ENCODE measurements at regions not wholly inside any gene's neighbourhood (a gene's known extent, or its start where the extent isn't known, plus 50 kb on each side); places are given as distances from the start of the nearest gene placed in this dataset.
A peak's percentile ranks its signal among the peaks of the same experiment; 100 is the strongest.

DNA sequence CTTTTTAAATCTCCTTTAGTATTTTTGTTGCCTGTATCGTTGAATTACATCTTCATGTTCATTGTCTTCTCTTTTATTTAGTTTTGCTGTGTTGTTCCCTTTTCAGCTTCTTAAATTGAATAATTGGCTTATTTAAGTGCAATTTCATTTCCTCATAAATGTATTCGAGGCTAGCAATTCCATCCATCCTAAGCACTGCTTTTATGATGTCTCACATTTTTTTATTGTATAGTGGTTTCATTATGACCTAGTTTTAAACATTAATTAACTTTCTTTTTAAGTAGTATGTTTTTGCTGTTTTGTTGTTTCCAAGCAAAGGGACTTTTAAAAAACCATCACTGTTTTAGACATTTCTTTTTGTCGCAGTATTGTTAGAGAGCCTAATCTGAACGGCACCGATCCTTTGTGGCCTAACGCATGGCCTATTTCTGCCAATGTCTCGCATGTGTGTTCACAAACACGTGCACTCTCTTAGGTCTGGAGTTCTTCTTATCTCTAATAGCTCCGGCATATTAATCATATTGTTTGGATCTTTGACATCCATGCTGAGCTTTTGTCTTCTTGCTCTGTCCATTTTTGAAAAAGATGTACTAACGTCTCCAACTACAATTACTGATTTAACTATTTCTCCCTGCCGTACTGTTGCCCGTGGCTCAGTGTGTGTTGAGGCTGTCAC, 59.6 kb upstream of the ZNF516 start:
- H3K27me3 ChIP-seq (ENCODE audit: control insufficient read depth, insufficient read depth, low read length), result no peaks in the 10 kb centered on the region
- peak overlapping the region; percentile 92 for H2BK5ac ChIP-seq (ENCODE audit: low read depth, low read length, poor library complexity, severe bottlenecking)
- dilution Hi-C loops (cut with HindIII; ENCODE audit: low sequenced_read_pairs, unreplicated experiment), result no loop called here
- BruUV-seq (replicated peaks), result TSS peak; percentile 87
- peaks cover 14% of the 10 kb centered on the region for H3K4me1 ChIP-seq (ENCODE audit: control insufficient read depth, insufficient read depth, low read length)
- ATAC-seq (ENCODE audit: low read depth) (no peak), DNase-seq (no peak)
- H3K9me1 ChIP-seq (ENCODE audit: insufficient read depth, low read length), result peaks cover 8% of the 10 kb centered on the region; the same call in 1 of the 2 replicates
- H2BK15ac ChIP-seq (ENCODE audit: low read depth, low read length), result peak overlapping the region; percentile 100
- intact Hi-C loops (cut with micrococcal nuclease), result no loop called here
- H3K4me3 ChIP-seq (ENCODE audit: insufficient read depth, low read depth, low read length), result no peak overlapping the region
- peak overlapping the region; percentile 90 for H3K27ac ChIP-seq (ENCODE audit: insufficient read depth, low read length)
- peak overlapping the region; percentile 50 for H3K56ac ChIP-seq (ENCODE audit: extremely low read depth, insufficient read depth, low read length)
- no peaks in the 10 kb centered on the region for H4K20me1 ChIP-seq (ENCODE audit: insufficient read depth, low read length)
- WGBS, 2 experiments (ENCODE audit: extremely low coverage in 2 of 2, insufficient read length in 1 of 2), result 100% methylated on average over 1 of the region's 12 CpGs; no CpG with 5 or more reads in 1 of the 2 experiments
- peak overlapping the region; percentile 47 to 78 for H4K8ac ChIP-seq (ENCODE audit: low read depth in 2 of 2, low read length in 2 of 2)
- no peaks in the 10 kb centered on the region for H3K36me3 ChIP-seq (ENCODE audit: control insufficient read depth, insufficient read depth, low read length)
- peak overlapping the region; percentile 94 for H2AK5ac ChIP-seq (ENCODE audit: low read depth, low read length)
- no peak overlapping the region for H2AFZ ChIP-seq (replicated peaks; ENCODE audit: low read length, poor library complexity)
- H3K4ac ChIP-seq (ENCODE audit: low read depth, low read length), result peak overlapping the region; percentile 87
- ChIA-PET POLR2A (ENCODE audit: unreplicated experiment) (no interaction called here), CTCF (interaction anchor here (0.5 to 0.8 kb wide), 2 partner anchors 14 to 43 kb away, joined by 3 read pairs; no protein-coding TSS in a partner anchor)
- in situ Hi-C loops (cut with MboI; ENCODE audit: low sequenced_read_pairs), result no loop called here
- peak overlapping the region; percentile 66 for H4K5ac ChIP-seq (ENCODE audit: low read depth, low read length)
- no peak overlapping the region for H2AK9ac ChIP-seq (replicated peaks; ENCODE audit: low read depth, low read length, poor library complexity)
- peak overlapping the region; percentile 86 for H2BK20ac ChIP-seq (ENCODE audit: low read depth, low read length)
- H3K18ac ChIP-seq (ENCODE audit: low read depth, low read length), result peak overlapping the region; percentile 65
- H3K79me1 ChIP-seq (ENCODE audit: low read depth in 1 of 2, low read length in 2 of 2), result no peaks in the 10 kb centered on the region
- H3K23ac ChIP-seq (ENCODE audit: low read depth, low read length), result peak overlapping the region; percentile 58
- peak overlapping the region; percentile 88 for H2BK120ac ChIP-seq (ENCODE audit: low read depth, low read length)
- peak overlapping the region; percentile 93 for H3K14ac ChIP-seq (replicated peaks; ENCODE audit: low read depth, low read length)
- H4K91ac ChIP-seq (ENCODE audit: insufficient read depth, low read depth, low read length), result peak overlapping the region; percentile 89; the same call in 1 of the 2 replicates
- H3K9ac ChIP-seq (ENCODE audit: low read depth, low read length), result peak overlapping the region; percentile 36; the same call in 1 of the 2 replicates
- no peak for TF ChIP-seq NFE2L2 (IDR thresholded peaks at IDR 0.05; ENCODE audit: low read depth, low read length)
- no peak for TF ChIP-seq MAFK (IDR thresholded peaks at IDR 0.05; ENCODE audit: low read depth, low read length)
- TF ChIP-seq RAD21 (IDR thresholded peaks at IDR 0.05; ENCODE audit: low read length), result no peak
- TF ChIP-seq, protein P1, sequence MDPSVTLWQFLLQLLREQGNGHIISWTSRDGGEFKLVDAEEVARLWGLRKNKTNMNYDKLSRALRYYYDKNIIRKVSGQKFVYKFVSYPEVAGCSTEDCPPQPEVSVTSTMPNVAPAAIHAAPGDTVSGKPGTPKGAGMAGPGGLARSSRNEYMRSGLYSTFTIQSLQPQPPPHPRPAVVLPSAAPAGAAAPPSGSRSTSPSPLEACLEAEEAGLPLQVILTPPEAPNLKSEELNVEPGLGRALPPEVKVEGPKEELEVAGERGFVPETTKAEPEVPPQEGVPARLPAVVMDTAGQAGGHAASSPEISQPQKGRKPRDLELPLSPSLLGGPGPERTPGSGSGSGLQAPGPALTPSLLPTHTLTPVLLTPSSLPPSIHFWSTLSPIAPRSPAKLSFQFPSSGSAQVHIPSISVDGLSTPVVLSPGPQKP (IDR thresholded peaks at IDR 0.05; ENCODE audit: borderline replicate concordance, low read depth, low read length), result no peak
- no peak for TF ChIP-seq CEBPB (IDR thresholded peaks at IDR 0.05; ENCODE audit: low read depth, low read length)
- no peak for TF ChIP-seq CHD1 (IDR thresholded peaks at IDR 0.05; ENCODE audit: low read depth, low read length)
- TF ChIP-seq MAZ (IDR thresholded peaks at IDR 0.05; ENCODE audit: borderline replicate concordance, low read depth, low read length), result no peak
- TF ChIP-seq FOS (IDR thresholded peaks at IDR 0.05; ENCODE audit: low read depth, low read length), result no peak
- no peak for TF ChIP-seq RCOR1 (IDR thresholded peaks at IDR 0.05; ENCODE audit: insufficient replicate concordance, low read length)
- no peak overlapping the region; the same call in 1 of the 2 replicates for H3K4me2 ChIP-seq (ENCODE audit: low read depth, low read length)
- H3K9me3 ChIP-seq (ENCODE audit: control insufficient read depth, insufficient read depth, low read length), result no peaks in the 10 kb centered on the region

Measured in IMR-90 (cell line).